HFFc6 (cell line): ENCODE measurements at regions not wholly inside any gene's neighbourhood (a gene's known extent, or its start where the extent isn't known, plus 50 kb on each side); places are given as distances from the start of the nearest gene placed in this dataset.

Source experiments
- DNase-seq: peaks from one replicate; pipeline ENCODE4 v3.0.0-alpha.2; 2018
- H3K27ac Mint-ChIP-seq: 2 replicates; pipeline ENCODE4 v1.8.0; 2020; ENCODE audit warnings: mild to moderate bottlenecking, mixed read lengths
- H3K27me3 Mint-ChIP-seq: 2 replicates; pipeline ENCODE4 v1.8.0; 2021; ENCODE audit warnings: mild to moderate bottlenecking, moderate library complexity, mixed read lengths; ENCODE audit not compliant: insufficient read depth
- H3K36me3 Mint-ChIP-seq: 2 replicates; pipeline ENCODE4 v1.8.0; 2021; ENCODE audit warnings: low read depth, mixed read lengths
- H3K4me1 Mint-ChIP-seq: 2 replicates; pipeline ENCODE4 v1.8.0; 2020; ENCODE audit warnings: low read depth, mixed read lengths
- H3K4me3 Mint-ChIP-seq: 2 replicates; pipeline ENCODE4 v1.8.0; 2020; ENCODE audit warnings: mild to moderate bottlenecking, moderate library complexity, mixed read lengths
- H3K9me3 Mint-ChIP-seq: 2 replicates; pipeline ENCODE4 v1.8.0; 2020; ENCODE audit warnings: mild to moderate bottlenecking, mixed read lengths
- TF ChIP-seq, protein P1 (sequence below): fragments of 200-600 bp; sonication (generic); IDR thresholded peaks from 2 replicates; pipeline ENCODE4 v1.5.0; 2021; ENCODE audit warnings: antibody characterized with exemption, mild to moderate bottlenecking

DNA sequence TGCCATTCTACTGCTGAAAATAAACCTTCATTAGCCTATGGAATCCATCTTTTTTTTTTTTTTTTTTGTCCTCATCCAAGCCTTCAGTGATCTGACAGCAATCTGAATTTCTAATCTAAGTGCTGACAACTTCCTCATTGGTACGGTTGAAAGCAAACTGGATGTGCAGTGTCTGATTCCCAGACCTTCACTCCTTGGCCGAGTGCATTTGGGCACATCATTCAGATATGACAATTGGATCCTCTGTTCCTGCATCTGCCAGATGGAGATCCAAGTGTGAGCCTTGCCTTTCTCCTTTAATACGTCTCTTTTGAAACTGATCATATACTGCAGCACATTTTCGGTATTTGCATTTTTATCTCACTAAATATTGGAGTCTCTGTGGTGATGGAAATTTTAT is 713.1 kb downstream of the DCDC2C start:
- DNase-seq, result no peak
- H3K4me1 Mint-ChIP-seq, result no peaks in the 10 kb centered on the region
- no peak overlapping the region for H3K27ac Mint-ChIP-seq
- H3K9me3 Mint-ChIP-seq, result peaks cover 70% of the 10 kb centered on the region
- H3K27me3 Mint-ChIP-seq, result no peaks in the 10 kb centered on the region; the same call in none of the 2 replicates
- no peak overlapping the region for H3K4me3 Mint-ChIP-seq
- TF ChIP-seq, protein P1, sequence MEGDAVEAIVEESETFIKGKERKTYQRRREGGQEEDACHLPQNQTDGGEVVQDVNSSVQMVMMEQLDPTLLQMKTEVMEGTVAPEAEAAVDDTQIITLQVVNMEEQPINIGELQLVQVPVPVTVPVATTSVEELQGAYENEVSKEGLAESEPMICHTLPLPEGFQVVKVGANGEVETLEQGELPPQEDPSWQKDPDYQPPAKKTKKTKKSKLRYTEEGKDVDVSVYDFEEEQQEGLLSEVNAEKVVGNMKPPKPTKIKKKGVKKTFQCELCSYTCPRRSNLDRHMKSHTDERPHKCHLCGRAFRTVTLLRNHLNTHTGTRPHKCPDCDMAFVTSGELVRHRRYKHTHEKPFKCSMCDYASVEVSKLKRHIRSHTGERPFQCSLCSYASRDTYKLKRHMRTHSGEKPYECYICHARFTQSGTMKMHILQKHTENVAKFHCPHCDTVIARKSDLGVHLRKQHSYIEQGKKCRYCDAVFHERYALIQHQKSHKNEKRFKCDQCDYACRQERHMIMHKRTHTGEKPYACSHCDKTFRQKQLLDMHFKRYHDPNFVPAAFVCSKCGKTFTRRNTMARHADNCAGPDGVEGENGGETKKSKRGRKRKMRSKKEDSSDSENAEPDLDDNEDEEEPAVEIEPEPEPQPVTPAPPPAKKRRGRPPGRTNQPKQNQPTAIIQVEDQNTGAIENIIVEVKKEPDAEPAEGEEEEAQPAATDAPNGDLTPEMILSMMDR, result no peak
- peaks cover 13% of the 10 kb centered on the region for H3K36me3 Mint-ChIP-seq

DNA sequence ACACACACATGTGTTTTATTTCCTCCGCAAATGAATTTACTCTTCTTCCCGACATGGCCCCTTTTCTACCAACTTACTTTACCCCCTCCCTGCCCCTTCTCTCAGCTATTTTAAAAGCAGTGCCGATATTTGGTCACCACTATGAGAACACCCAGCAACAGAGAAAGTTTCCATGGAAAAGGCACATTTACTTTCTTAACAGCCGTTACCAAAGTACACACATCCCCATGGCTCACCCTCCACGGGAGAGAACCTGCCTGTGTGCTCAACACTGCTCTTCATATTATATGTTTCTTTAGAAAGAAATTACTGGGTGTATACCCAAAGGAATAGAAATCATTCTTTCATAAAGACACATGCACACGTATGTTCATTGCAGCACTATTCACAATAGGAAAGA is 714.4 kb downstream of the DCDC2C start:
- Mint-ChIP-seq H3K4me1 (no peaks in the 10 kb centered on the region), H3K27ac (no peak overlapping the region), H3K9me3 (peaks cover 67% of the 10 kb centered on the region), H3K27me3 (no peaks in the 10 kb centered on the region; the same call in none of the 2 replicates), H3K4me3 (no peak overlapping the region), H3K36me3 (peaks cover 5% of the 10 kb centered on the region; the same call in 1 of the 2 replicates)
- TF ChIP-seq, protein P1, result no peak
- DNase-seq, result no peak

DNA sequence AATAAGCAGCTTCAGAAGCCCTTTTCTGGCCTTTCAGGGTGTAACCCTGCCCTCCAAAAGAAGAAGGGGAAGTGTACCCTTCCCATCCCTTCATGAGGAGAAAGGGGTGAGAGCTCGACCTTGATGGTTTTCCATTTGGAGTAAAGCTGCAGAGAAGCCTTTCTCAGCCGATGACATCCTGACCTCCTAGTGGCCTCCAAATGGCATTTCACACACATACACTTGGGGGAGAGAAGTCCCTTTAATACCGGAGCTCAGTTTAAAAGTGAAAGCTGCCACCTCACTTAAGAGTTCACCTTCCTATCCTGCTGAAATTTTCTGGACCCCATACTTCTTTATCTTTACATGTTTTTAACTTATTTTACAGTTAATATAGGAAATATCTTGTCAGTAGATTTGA is 716.7 kb downstream of the DCDC2C start:
- Mint-ChIP-seq H3K9me3 (peaks cover 68% of the 10 kb centered on the region), H3K4me3 (no peak overlapping the region), H3K27ac (no peak overlapping the region), H3K27me3 (no peaks in the 10 kb centered on the region; the same call in none of the 2 replicates), H3K4me1 (no peaks in the 10 kb centered on the region), H3K36me3 (peaks cover 4% of the 10 kb centered on the region; the same call in 1 of the 2 replicates)
- TF ChIP-seq, protein P1, result no peak
- DNase-seq, result no peak

DNA sequence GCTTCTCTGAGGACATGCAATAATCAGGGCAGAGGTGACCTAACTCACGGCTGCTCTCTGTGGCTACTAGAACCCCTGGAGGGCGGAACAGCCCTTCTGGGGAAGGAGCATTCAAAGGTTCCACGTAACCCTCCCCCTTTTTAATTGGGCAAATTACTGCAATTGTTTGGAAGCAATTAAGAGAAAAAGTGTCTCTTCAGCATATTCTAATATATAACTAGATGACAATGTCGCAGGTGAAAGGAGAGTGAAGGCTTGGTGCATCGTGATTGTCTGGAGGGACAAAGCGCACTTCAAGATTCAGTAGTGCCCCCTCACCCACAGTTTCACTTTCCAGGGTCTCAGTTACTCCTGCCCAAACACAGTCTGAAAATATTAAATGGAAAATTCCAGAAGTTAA is 720.8 kb downstream of the DCDC2C start:
- no peak for DNase-seq
- peaks cover 4% of the 10 kb centered on the region; the same call in 1 of the 2 replicates for H3K36me3 Mint-ChIP-seq

DNA sequence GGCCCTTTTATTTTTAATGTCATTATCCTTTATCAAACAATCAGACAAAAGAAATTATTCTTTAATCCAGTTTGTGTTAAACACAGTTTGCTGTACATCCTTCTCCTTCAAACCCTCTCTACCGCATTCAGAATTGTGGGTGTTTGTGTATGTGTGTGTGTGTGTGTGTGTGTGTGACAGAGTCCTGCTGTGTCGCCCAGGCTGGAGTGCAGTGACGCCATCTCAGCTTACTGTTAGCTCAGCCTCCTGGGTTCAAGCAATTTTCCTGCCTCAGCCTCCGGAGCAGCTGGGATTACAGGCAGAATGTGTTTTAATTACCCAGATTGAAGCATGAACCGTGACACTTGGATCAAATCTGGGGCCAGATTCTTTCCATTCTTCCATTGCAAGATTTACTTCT is 723.7 kb downstream of the DCDC2C start:
- no peak overlapping the region for H3K4me3 Mint-ChIP-seq
- peaks cover 4% of the 10 kb centered on the region; the same call in 1 of the 2 replicates for H3K36me3 Mint-ChIP-seq
- DNase-seq, result no peak
- TF ChIP-seq, protein P1, result no peak
- no peaks in the 10 kb centered on the region for H3K4me1 Mint-ChIP-seq
- no peaks in the 10 kb centered on the region for H3K27me3 Mint-ChIP-seq
- H3K9me3 Mint-ChIP-seq, result peaks cover 54% of the 10 kb centered on the region
- no peak overlapping the region for H3K27ac Mint-ChIP-seq

More for the DNA sequence above, 720.8 kb downstream of the DCDC2C start:
- TF ChIP-seq, protein P1, result no peak
- Mint-ChIP-seq H3K4me1 (no peaks in the 10 kb centered on the region), H3K27me3 (no peaks in the 10 kb centered on the region), H3K4me3 (no peak overlapping the region), H3K9me3 (peaks cover 60% of the 10 kb centered on the region), H3K27ac (no peak overlapping the region)

DNA sequence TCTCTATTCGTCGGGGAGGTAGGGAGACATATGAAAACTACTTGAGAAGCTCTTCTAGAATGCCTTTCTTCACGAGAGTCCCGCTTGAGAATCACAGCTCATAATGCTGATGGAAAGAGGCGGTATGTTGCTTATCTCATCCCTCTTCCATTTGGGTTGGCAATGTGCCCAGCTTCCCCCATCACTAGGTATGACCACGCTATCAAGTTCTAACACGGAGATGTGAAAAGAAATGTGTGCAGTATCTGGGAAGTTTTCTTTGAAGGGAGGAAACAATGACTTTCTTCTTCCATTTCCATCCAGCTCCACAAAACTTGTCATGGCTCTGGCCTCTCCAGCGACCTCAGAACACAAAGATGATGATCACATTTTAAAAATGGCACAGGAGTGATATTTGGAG is 742.4 kb downstream of the DCDC2C start:
- H3K4me3 Mint-ChIP-seq, result no peak overlapping the region
- peaks cover 49% of the 10 kb centered on the region for H3K9me3 Mint-ChIP-seq
- TF ChIP-seq, protein P1, result no peak
- H3K27me3 Mint-ChIP-seq, result no peaks in the 10 kb centered on the region; the same call in none of the 2 replicates
- 0 out of 2 replicates have a peak, but pooled peaks cover 5% of the 10 kb centered on the region for H3K36me3 Mint-ChIP-seq
- no peaks in the 10 kb centered on the region for H3K4me1 Mint-ChIP-seq
- no peak overlapping the region for H3K27ac Mint-ChIP-seq
- no peak for DNase-seq
